GM12875 (cell line): ENCODE measurements at regions not wholly inside any gene's neighbourhood (a gene's known extent, or its start where the extent isn't known, plus 50 kb on each side); places are given as distances from the start of the nearest gene placed in this dataset.

ENCODE experiments used
- H3K4me3 ChIP-seq: one replicate; pipeline ENCODE4 v1.5.1; 2011; ENCODE audit warnings: low read depth, low read length, control low read depth
- TF ChIP-seq, protein P1 (sequence below): IDR thresholded peaks from 2 replicates; pipeline ENCODE4 v1.5.1; 2011; ENCODE audit warnings: low read depth, mild to moderate bottlenecking, control low read depth, inconsistent platforms, low read length, moderate library complexity, borderline replicate concordance; ENCODE audit not compliant: insufficient read depth

DNA sequence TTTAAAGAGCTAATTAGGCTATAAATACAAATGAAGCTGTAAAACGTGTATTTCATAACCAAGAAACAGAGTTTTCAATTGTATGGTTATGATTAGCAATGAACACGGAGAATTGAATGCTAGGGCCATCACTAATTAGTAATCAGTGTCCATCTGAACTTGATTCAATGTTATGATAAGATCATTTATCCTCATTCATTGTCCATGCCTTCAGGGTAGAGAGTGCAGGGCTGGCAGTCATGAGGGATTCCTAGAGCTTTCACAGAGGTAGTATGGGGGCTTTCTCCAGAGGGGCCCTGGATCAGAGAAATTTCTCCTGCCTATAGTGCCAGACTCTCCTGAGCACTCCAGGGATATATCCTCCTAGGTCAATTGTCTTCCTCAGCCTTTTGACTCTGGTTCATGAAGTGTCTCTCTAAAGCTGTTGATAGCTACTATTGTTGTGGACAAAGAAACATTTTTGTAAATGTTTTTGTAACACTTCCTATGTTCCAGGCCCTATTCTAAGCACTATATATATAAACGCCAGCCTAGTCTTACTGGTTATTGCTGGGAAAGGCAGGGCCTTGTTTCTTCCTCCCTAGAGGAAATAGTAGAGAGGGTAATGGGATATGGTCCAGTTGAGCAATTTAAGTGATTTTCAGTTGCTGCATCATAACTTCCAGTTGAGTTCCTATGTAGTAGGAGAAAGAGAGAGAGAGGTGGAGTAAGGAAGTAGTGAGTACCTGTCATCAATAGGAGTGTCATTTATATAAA is 249.0 kb downstream of the NFKBIZ start:
- TF ChIP-seq, protein P1, sequence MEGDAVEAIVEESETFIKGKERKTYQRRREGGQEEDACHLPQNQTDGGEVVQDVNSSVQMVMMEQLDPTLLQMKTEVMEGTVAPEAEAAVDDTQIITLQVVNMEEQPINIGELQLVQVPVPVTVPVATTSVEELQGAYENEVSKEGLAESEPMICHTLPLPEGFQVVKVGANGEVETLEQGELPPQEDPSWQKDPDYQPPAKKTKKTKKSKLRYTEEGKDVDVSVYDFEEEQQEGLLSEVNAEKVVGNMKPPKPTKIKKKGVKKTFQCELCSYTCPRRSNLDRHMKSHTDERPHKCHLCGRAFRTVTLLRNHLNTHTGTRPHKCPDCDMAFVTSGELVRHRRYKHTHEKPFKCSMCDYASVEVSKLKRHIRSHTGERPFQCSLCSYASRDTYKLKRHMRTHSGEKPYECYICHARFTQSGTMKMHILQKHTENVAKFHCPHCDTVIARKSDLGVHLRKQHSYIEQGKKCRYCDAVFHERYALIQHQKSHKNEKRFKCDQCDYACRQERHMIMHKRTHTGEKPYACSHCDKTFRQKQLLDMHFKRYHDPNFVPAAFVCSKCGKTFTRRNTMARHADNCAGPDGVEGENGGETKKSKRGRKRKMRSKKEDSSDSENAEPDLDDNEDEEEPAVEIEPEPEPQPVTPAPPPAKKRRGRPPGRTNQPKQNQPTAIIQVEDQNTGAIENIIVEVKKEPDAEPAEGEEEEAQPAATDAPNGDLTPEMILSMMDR = no peak
- H3K4me3 ChIP-seq = no peak overlapping the region

DNA sequence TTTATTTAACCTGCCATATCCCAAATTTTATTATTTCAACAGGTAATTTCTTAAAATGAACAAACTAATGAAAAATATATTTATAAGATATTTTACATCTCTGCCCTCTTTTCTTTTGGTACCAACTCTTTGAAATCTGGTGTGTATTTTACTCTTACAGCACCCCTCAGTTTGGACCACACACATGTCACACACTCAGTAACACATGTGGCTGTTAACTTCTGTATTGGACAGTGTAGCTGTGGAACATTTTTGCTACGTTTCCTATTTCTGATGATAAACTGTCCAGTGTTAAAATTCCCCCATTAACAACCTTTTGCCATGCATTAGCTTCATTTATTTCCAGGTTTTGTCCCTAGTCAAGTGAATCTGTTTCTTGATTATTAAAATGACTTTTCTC is 250.6 kb downstream of the NFKBIZ start:
- H3K4me3 ChIP-seq = no peak overlapping the region
- TF ChIP-seq, protein P1 = no peak

DNA sequence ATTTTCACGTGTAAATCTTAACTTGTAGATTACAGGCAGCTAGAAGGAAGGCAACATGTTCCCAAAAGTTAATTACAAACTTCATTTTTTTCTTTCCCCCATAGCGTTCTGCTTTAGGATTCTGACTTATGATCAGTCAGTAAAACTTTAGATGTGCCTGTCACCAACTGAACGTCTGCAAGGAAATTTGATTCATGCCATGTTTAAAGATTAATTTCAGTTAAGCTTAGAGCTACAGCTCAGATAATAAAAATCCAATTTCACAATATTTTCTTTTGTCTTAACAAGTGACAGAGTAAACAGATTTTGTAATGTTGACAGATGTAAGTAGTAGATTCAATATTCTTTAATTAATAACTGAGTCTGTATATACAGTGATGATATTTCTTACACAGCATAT is 253.1 kb downstream of the NFKBIZ start:
- TF ChIP-seq, protein P1 = no peak
- no peak overlapping the region for H3K4me3 ChIP-seq

DNA sequence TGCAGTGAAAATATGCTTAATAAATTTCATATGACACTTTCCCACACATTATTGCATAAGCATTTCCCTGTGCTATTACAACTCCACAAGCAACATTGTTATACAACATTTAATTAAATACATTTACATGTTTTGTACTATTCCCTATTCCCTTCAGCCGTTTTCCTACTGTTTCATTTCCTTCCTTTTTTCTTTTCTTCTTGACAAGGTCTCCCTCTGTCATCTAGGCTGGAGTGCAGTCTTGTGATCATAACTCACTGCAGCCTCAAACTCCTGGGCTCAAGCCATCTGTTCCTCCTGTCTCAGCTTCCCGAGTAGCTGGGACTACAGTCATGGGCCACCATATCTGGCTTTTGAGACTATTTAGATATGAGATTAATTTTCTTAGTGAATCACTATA is 254.7 kb downstream of the NFKBIZ start:
- TF ChIP-seq, protein P1 = no peak

DNA sequence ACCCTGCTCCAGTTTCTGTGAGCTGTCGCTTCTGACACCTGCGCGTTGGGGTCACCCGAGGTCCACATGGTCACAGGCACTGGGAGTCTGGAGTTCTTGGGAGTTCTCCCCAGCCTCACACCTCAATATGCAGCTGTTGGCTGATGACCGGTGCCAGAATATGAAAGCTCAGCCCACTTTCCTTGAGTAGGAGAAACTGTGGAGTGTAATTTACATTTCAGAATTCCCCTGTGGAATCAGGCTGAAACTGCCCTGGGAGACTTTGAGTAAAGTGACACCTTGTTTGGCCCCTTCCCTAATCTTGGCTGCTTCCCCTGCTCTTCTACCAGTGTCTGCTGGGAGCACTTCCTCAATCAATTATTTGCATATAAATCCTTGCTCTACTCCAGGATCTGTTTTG is 255.9 kb downstream of the NFKBIZ start:
- TF ChIP-seq, protein P1 = no peak
- H3K4me3 ChIP-seq = no peak overlapping the region

More for the DNA sequence above, 254.7 kb downstream of the NFKBIZ start:
- H3K4me3 ChIP-seq = no peak overlapping the region

DNA sequence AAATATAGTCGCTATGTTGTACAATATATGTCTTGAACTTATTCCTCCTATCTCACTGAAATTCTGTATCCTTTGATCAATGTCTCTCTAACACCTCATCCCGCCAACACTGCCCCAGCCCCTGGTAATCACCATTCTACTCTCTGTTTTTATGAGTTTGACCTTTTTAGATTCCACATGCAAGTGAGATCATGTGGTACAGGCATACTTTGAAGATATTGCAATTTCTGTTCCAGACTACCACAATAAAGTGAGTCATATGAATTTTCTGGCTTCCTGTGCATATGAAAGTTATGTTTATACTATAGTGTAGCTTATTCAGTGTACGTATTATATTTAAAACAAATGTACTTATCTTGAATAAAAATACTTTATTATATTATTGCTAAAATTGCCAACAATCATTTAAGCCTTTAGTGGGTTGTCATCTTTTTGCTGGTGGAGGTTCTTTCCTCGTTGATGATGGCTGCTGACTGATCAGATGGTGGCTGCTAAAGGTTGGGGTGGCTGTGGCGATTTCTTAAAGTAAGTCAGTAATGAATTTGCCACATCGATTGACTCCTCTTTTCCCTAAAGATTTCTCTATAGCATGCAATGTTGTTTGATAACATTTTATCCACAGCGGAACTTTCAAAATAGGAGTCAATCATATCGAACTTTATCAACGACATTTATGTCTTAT is 257.2 kb downstream of the NFKBIZ start:
- H3K4me3 ChIP-seq = no peak overlapping the region
- TF ChIP-seq, protein P1 = no peak
